ENCODE measurements at regions not wholly inside any gene's neighbourhood (a gene's known extent, or its start where the extent isn't known, plus 50 kb on each side); places are given as distances from the start of the nearest gene placed in this dataset.
"Not testable (repeated sequence)": the region's sequence is repeated elsewhere in the genome, so short reads cannot be mapped to it uniquely, and the experiment has no call there.

DNA sequence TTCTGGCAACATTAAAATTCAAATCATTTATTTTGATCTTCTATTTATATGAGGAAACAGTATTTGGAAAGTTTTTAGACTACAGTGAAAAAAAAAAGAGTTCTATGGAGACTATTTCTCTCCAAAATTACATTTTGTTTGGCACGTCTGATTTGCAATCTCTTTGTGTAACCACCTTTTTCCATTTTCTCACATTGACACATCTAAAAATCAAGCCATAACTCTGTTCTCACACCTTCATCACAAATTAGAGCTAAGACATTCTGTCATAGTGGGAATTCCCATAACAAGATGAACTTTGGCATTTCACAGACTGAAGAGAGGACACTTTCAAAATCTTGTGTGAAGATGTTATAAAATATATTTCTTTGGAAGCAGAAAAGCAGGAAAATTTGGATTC lies 468.9 kb downstream of the GRIA2 start:
- H3K4me3 ChIP-seq = no peak overlapping the region
- no peaks in the 10 kb centered on the region for H3K27me3 ChIP-seq
- no peak overlapping the region for H3K27ac ChIP-seq
- intact Hi-C loops (cut with DNase I) = no loop called here
- TF ChIP-seq, protein P1, sequence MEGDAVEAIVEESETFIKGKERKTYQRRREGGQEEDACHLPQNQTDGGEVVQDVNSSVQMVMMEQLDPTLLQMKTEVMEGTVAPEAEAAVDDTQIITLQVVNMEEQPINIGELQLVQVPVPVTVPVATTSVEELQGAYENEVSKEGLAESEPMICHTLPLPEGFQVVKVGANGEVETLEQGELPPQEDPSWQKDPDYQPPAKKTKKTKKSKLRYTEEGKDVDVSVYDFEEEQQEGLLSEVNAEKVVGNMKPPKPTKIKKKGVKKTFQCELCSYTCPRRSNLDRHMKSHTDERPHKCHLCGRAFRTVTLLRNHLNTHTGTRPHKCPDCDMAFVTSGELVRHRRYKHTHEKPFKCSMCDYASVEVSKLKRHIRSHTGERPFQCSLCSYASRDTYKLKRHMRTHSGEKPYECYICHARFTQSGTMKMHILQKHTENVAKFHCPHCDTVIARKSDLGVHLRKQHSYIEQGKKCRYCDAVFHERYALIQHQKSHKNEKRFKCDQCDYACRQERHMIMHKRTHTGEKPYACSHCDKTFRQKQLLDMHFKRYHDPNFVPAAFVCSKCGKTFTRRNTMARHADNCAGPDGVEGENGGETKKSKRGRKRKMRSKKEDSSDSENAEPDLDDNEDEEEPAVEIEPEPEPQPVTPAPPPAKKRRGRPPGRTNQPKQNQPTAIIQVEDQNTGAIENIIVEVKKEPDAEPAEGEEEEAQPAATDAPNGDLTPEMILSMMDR (IDR thresholded peaks at IDR 0.05) = no peak
- H3K9me3 ChIP-seq = no peaks in the 10 kb centered on the region
- DNase-seq (no peak), ATAC-seq (no peak)
- H3K4me1 ChIP-seq = no peaks in the 10 kb centered on the region
- H3K36me3 ChIP-seq = no peaks in the 10 kb centered on the region

DNA sequence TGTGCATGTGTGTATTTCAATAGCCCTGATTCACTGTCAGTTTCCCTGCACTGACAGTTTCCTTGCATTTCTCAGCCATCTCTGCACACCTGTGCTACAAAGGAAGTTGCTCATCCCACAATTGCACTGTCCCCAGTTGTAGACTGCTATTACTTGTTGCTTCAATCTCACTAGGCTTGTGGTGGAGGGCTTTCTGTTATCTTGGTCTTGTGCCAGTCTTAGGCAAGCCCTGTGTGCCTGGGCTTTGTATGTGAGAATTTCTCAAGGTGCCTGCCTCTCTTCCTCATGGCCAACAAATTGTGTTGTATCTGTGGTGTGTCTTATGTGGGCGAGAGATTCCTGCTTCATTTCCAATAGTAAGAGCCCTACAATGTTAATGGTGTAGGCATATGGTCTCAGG lies 467.4 kb downstream of the GRIA2 start:
- H3K36me3 ChIP-seq = no peaks in the 10 kb centered on the region
- H3K27me3 ChIP-seq = no peaks in the 10 kb centered on the region
- intact Hi-C loops (cut with DNase I) = no loop called here
- no peaks in the 10 kb centered on the region for H3K4me1 ChIP-seq
- no peak overlapping the region for H3K4me3 ChIP-seq
- no peak overlapping the region for H3K27ac ChIP-seq
- no peaks in the 10 kb centered on the region for H3K9me3 ChIP-seq
- ATAC-seq = no peak
- DNase-seq = no peak
- TF ChIP-seq, protein P1 (IDR thresholded peaks at IDR 0.05) = no peak

DNA sequence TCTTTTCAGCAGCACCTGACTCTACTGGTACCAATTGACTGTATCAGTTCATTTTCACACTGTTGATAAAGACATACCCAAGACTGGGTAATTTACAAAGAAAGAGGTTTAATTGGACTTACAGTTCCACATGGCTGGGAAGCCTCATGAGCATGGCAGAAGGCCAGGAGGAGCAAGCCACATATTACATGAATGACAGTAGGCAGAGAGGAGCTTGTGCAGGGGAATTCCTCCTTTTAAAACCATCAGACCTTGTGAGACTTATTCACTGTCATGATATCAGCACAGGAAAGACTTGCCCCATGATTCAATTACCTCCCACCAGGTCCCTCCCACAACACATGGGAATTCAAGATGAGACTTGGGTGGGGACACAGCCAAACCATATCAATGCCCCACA lies 458.8 kb downstream of the GRIA2 start:
- intact Hi-C loops (cut with DNase I); H3K36me3 ChIP-seq; H3K27ac ChIP-seq; H3K4me3 ChIP-seq; H3K9me3 ChIP-seq; ATAC-seq; DNase-seq; H3K27me3 ChIP-seq; H3K4me1 ChIP-seq: not testable (repeated sequence)

DNA sequence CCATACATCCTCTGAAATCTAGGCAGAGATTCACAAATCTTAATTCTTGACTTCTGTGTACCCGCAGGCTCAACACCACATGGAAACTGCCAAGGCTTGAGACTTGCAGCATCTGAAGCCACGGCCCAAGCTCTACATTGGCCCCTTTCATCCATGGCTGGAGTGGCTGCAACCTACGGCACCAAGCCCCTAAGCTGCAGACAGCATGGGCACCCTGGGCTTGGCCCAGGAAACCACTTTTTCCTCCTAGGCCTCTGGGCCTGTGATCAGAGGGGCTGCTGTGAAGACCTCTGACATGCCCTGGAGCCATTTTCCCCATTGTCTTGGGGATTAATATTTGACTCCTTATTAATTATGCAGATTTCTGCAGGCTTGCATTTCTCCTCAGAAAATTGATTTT lies 457.9 kb downstream of the GRIA2 start:
- TF ChIP-seq, protein P1 (IDR thresholded peaks at IDR 0.05) = no peak
- no peak for DNase-seq
- H3K9me3 ChIP-seq = no peaks in the 10 kb centered on the region
- no peak overlapping the region for H3K4me3 ChIP-seq
- no peaks in the 10 kb centered on the region for H3K27me3 ChIP-seq
- no peak overlapping the region for H3K27ac ChIP-seq
- intact Hi-C loops (cut with DNase I) = no loop called here
- no peaks in the 10 kb centered on the region for H3K36me3 ChIP-seq
- no peaks in the 10 kb centered on the region for H3K4me1 ChIP-seq
- ATAC-seq = no peak

DNA sequence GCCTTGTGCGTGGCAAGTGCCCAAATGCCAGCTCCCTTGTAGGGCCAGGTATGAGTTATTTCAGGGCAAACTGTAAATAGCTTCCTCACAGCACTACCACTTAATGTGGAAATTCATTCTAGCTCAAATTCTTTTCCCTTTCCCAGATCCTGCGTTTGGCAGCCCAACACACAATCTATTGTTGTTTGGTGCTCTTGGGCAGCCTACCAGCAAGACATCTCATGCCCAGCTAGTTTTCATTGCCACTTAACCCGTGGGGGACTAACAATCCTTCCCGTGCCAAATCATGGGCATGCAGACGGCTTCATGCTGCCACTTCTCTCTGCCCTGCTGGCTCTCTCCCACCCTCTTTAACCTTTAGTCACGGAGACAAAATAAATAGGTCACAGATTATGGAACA lies 454.2 kb downstream of the GRIA2 start:
- no peak for ATAC-seq
- Histone ChIP-seq H3K9me3 (no peaks in the 10 kb centered on the region), H3K27me3 (no peaks in the 10 kb centered on the region), H3K4me3 (no peak overlapping the region), H3K36me3 (no peaks in the 10 kb centered on the region), H3K27ac (no peak overlapping the region), H3K4me1 (no peaks in the 10 kb centered on the region)
- intact Hi-C loops (cut with DNase I) = no loop called here
- no peak for DNase-seq
- TF ChIP-seq, protein P1 (IDR thresholded peaks at IDR 0.05) = no peak

DNA sequence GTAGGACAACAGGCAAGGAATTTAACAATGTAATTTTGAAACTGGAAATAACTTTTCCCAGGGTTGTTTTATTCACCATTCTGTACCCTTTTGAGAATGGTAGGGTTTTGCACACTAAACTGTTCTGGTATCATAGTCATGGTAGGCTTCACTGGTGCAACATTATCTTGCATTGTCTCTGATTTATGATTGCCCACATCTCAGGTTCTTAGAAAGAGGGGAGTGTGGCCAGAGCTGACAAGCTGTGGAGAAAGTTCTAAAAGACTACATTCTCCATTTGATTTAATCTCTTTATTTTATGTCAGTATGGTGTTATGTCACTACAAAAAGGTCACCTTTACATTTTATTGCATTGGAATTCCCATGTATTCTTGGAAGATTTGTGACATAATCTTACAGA lies 447.3 kb downstream of the GRIA2 start:
- Histone ChIP-seq H3K27me3 (no peaks in the 10 kb centered on the region), H3K36me3 (no peaks in the 10 kb centered on the region), H3K27ac (no peak overlapping the region), H3K4me1 (no peaks in the 10 kb centered on the region), H3K4me3 (no peak overlapping the region), H3K9me3 (no peaks in the 10 kb centered on the region)
- DNase-seq (no peak), ATAC-seq (no peak)
- intact Hi-C loops (cut with DNase I) = no loop called here
- TF ChIP-seq, protein P1 (IDR thresholded peaks at IDR 0.05) = no peak
